Breast epithelium (tissue), 3 donors: ENCODE measurements at regions not wholly inside any gene's neighbourhood (a gene's known extent, or its start where the extent isn't known, plus 50 kb on each side); places are given as distances from the start of the nearest gene placed in this dataset.
"Not testable (repeated sequence)": the region's sequence is repeated elsewhere in the genome, so short reads cannot be mapped to it uniquely, and the experiment has no call there.

Experiments used
- POLR2A ChIP-seq: fragments of 450-650 bp; IDR thresholded peaks from one replicate; pipeline ENCODE4 v1.6.1; 2016; ENCODE audit warnings: antibody characterized with exemption, mild to moderate bottlenecking, moderate library complexity
- TF ChIP-seq, protein P1 (sequence below), 3 donors: fragments of 450-650 bp; IDR thresholded peaks; one replicate each; pipeline ENCODE4 v1.5.1; 2016 to 2017; ENCODE audit warnings: antibody characterized with exemption in 3 of 3, mild to moderate bottlenecking in 3 of 3, moderate library complexity in 3 of 3

DNA sequence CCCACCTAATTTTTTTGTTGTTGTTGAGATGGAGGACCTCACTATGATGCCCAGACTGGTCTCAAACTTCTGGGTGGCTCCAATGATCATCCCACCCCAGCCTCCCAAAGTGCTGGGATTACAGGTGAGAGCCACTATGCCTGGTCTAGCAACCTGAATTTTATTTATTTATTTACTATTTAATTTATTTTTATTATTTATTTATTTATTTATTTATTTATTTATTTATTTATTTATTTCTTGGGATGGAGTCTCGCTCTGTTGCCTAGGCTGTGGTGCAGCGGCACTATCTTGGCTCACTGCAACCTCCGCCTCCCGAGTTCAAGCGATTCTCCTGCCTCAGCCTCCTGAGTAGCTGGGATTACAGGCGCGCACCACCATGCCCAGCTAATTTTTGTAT lies 69.0 kb upstream of the LARGE1 start:
- TF ChIP-seq, protein P1, sequence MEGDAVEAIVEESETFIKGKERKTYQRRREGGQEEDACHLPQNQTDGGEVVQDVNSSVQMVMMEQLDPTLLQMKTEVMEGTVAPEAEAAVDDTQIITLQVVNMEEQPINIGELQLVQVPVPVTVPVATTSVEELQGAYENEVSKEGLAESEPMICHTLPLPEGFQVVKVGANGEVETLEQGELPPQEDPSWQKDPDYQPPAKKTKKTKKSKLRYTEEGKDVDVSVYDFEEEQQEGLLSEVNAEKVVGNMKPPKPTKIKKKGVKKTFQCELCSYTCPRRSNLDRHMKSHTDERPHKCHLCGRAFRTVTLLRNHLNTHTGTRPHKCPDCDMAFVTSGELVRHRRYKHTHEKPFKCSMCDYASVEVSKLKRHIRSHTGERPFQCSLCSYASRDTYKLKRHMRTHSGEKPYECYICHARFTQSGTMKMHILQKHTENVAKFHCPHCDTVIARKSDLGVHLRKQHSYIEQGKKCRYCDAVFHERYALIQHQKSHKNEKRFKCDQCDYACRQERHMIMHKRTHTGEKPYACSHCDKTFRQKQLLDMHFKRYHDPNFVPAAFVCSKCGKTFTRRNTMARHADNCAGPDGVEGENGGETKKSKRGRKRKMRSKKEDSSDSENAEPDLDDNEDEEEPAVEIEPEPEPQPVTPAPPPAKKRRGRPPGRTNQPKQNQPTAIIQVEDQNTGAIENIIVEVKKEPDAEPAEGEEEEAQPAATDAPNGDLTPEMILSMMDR (IDR thresholded peaks at IDR 0.05) = not testable (repeated sequence)
- not testable (repeated sequence) for TF ChIP-seq POLR2A
